ENCODE measurements at regions not wholly inside any gene's neighbourhood (a gene's known extent, or its start where the extent isn't known, plus 50 kb on each side); places are given as distances from the start of the nearest gene placed in this dataset.

DNA sequence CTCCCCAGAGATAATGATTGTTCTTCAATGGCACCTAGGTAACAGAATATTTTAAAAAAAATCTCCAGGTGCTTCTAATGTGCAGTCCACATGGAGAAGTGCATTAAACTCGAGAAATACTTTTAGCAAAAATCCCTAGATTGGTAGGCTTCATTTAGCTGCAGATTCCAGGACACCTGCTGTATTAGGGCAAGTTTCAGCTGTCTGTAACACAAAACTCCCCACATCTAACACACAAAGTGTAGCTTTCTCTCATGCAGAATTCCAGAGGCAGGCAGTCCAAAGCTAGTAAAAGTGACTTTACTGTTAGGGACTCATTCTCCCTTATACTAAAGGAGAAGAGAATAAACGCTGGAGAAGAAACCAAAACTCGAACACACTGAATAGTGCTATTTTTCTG is 1414.3 kb upstream of the B3GALT2 start:
- no peak for DNase-seq

DNA sequence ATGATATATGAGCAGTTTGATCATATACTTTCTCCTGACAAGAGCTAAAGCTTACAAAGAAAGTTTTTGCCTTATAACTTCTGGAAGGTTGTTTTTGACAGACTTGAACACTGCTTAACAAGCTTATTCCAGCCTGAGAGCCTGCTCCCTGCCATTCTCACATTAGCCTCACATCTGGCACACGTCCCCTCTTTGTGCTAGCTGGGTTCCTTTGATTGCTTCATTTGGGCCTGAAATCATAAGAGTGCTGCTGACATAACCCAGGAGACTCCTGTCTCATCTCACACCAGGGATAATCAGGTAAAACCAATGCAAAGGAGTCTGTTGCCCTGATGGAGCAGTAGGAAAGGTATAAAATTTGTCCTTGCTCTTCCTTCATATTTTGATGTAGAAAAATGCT is 1411.7 kb upstream of the B3GALT2 start:
- no peak for DNase-seq

DNA sequence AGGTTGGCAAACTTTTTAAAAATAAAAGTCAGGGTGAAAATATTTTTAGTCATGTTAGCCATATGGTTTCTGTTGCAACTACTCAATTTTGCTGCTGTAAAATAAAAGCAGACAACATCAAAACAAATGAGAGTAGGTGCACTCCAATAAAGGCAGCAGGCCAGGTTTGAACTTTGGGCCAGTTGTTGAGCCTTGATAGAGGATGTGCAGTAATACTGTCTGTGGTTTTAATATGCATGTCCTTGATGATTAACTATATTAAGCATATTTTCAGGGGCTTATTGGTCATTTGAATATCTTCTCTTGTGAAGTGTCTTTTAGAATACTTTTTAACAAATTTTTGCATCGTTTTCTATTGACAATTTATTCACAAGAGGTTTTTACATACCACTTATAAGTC is 1399.9 kb upstream of the B3GALT2 start:
- DNase-seq = no peak

DNA sequence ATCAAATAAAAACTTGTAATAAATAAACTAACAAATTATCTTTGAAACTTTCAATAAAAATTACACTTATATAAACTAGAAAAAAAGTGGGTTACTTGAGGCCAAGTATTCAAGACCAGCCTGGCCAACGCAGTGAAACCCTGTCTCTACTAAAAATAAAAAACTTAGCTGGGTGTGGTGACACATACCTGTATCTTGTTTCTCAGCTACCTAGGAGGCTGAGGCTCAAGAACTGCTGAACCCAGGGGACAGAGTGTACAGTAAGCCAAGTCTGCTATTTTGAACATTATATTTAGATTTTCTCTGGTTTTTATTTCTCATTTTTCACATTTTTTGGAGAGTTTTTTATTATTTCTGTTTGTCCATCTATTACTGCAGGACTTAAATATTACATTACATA is 1397.6 kb upstream of the B3GALT2 start:
- no peak for DNase-seq

DNA sequence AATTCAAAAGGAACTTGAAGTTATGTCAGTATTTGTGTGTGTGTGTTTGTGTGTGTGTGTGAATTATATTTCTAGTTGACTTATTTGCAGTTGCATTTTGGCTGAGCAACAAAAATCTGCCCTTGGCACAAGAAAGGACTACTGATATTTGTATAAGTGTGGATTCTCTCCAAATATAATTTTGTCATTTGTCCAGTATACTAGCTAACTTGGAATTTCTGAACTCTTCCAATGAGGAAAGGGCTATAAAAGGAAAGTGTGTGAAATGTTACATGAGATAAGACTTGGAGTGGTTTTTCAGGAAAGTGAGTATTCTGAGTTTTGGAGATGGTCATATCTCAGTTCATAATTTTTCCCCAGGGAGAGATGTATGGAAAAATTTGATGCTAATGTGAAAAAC is 1384.1 kb upstream of the B3GALT2 start:
- no peak for DNase-seq

DNA sequence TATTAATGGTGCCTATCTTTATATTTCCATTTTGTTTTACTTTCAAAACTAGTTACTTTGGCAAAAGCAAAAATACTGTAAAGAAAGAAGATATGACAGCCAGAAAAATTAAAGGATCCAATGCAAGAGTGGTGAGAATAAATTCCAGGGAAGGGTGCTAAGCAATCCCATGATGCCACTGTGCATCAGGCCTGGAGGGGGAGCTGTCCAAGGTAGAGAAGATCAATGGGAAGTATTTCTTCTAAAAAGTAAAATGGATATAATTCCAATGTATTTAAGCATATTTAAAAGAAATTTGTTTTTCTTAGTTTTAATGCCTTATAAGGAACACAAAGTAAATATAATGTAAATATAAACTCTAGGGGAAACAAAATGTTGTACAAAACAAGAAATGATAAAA is 1382.2 kb upstream of the B3GALT2 start:
- no peak for DNase-seq

DNA sequence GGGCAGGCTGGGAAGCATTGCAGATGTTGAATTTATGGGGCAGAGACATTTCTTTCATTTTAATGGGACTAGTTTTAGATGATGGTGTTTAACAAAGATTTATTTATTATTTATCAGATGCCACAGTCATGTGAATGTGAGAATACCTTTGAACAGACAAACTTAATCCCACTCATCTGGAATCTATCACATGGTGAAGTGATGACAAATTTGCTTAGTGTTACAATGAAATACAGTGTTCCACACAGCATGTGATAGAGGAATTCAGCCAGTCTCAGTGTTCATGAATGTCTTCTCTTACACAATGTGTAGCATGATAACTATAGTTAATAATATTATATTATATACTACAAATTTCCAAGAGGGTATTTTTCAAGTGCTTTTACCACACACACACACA is 1361.7 kb upstream of the B3GALT2 start:
- DNase-seq = no peak

DNA sequence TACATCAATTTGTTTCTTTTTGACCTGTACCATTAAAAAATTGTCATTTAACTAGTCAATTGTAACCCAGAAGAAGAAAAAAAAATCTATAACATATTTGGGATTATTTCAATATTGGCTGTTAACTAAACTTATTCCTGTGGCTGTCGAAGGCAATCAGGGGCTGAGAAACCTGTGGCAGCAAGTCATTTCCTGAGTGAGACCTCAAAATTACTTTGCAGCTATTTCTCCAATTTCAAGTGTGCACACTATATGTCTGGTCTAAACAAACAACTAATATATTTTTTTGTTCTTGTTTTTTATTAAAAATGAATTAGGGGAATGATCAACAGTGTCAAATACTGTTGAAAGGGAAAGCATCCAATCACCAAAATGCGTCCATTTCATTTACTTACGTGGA is 1357.6 kb upstream of the B3GALT2 start:
- no peak for DNase-seq

DNA sequence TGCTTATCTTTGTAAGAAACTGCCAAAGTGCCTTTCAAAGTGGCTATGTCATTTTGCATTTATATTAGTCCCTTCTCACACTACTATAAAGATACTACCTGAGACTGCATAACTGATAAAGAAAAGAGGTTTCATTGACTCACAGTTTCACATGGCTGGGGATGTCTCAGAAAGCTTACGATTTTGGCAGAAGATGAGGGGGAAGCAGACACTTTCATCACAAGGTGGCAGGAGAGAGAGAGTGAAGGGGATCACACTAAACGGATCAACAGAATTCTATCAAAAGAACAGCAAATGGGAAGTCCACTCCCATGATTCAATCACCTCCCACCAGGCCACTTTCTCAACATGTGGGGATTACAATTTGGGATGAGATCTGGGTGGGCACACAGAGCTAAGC is 1352.0 kb upstream of the B3GALT2 start:
- DNase-seq = no peak

DNA sequence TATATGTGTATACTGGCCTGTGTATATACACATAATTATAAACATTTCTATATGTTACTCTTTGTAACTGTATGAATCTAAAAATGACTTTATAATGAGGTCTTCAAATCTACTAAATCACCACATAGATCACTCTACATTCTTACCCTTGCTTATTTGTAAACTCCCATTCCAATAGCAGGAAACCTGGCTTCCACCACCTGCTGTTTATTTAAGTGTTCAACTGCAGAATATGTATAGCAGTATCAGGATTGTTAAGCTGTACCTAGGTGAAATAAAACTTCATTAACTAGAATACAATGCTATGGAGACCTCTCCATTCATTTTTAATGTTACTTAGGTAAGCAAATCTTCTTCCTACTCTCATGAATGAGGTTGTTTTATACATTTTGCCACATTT is 1351.1 kb upstream of the B3GALT2 start:
- no peak for DNase-seq

DNA sequence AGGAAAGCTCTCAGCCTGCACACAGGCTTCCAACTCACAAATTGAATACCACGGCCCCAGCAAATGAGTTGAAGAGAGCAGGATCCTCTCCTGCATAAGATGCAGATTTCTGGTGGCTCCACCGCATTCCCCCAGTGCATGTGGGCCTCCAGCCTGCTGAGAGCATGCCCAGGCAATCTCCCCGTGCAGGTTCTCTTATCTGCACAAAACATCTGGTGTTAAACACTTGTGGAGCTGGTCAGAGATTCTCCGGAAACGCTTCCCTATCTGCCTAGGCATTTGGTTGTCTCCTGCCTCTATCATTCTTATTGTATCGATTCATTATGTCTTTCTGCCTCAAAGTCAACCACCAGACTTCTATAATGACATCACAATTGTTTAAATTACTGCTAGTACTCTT is 1349.0 kb upstream of the B3GALT2 start:
- DNase-seq = no peak

DNA sequence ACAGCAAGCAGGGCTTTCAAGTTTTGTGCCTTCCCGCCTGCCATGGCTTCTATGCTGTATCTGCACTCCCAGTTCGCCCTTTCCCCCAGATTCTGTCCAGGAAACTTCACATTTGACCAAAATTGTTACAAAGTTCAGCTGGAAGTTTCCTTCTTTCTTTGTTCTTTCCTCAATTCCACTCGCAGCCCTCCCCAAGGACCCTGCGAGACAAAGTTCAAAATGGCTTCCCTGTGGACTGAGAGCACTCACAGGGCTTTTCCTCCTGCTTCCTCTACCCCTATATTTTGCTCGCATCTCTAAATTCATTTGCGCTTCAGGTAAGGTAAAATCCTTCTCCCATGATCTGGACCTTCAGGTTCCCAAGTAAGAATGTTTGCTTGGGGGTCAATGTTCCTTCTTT is 1348.4 kb upstream of the B3GALT2 start:
- no peak for DNase-seq

DNA sequence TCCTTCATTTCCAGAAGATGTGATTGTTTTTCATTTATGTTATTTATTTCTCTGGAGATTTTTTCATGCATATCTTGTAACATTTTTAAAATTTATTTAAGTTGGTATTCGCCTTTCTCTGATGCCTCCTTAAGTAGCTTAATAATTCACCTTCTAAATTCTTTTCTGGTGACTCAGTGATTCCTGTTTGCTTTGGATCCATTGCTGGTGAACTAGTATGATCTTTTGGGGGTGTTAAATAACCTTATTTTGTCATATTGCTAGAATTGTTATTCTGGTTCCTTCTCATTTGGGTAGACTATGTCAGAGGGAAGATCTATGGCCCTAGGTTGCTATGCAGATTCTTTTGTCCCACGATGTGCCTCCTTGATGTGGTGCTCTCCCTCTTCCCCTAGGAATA is 1347.2 kb upstream of the B3GALT2 start:
- no peak for DNase-seq

DNA sequence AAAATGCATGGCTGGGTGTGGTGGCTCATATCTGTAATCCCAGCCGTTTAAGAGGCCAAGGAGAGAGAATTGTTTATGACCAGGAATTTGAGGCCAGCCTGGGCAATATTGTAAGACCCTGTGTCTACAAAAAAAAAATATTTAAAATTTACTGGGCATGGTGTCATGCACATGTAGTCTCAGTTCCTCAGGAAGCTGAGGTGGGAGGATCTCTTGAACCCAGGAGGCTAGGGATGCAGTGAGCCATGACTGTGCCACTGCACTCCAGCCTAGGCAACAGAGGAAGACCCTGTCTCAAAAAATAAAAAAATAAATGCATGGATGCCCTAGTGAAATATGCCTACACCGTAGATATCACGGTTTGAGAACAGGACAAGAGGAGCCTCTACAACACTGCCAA is 1331.2 kb upstream of the B3GALT2 start:
- no peak for DNase-seq

DNA sequence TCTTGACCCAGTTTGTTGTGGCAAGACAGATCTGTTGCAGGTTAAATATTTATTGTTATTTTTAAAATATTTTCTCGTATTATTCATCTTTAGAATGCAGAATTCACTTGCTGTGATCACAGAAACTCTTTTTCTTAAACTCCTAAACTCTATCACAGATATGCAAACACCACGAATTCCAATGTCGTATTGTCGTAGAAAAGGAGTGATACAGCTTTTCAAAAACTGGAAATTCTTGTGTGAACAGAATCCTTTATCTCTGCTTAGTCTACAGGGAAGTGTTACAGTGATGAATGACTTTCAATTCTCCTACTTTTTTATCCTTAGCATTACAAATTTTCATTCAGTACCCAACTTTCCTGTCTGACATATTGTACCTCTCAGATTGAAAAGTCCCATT is 1329.5 kb upstream of the B3GALT2 start:
- DNase-seq = no peak

DNA sequence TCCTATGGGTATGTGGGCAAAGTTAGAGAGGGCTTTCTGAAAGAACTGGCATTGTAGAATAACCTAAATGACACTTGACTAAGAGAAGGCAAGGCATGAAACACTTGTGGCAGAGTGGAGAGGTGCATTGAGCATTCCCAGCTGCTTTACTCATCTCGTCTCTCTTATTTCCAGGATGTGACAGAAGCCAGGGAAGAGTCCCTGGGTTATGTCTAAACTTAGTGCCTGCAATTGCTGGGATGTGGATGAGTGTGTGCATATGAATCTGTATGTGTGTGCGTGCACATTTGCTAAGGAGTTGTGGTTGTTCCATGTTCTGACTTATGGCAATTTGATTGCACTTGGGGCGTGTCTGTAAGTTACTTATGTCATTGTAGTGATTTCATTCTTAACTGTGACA is 1326.5 kb upstream of the B3GALT2 start:
- no peak for DNase-seq

DNA sequence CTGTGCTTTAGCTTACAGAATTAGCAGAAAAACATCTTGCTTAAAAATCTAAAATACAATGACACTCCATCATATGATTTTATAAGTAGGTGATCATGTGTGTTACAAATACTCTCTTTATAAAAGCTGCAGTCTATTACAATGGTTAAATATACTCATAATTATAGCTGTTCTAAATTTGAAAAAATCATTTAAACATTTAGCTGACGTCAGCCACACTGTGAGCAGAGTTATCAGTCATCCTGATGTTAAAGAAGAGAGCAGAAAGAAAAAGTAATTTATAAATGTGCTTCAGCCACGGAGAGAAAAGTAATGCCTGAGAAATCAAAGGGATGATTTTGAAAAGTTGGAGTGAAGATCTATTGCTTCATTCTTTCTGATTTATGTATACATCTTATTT is 1325.9 kb upstream of the B3GALT2 start:
- no peak for DNase-seq

DNA sequence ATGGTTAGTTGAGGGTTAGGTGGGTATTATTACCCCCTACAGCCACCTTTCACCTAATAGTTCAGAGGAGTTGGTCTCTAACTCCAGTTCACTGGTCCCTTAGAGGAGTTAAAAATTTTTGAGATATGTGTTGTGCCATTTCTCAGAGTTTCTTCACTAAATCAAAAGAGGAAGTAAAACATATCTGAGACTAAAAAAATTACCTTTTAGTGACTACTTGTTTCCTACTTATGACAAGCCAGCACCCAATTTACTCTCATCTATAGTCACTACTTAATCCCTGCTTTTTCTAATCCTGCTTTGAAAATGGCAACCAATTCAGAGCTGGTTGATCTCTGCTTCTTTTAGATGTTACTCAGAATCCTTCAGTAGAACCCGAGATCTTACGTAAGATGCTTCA is 1316.8 kb upstream of the B3GALT2 start:
- no peak for DNase-seq

DNA sequence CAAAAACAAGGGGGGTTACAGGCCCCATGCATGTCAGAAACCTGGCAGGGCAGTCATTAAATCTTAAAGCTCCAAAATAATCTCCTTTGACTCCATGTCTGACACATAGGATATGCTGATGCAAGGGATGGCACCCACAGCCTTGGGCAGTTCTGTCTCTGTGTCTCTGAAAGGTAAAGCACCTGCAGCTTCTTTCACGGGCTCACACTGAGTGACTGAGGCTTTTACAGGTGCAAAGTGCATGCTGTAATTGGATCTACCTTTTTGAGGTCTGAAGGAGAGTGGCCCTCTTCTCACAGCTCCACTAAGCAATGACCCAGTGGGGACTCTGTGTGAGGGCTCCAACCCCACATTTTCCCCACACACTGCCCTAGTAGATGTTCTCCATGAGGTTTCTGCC is 1309.0 kb upstream of the B3GALT2 start:
- DNase-seq = no peak

DNA sequence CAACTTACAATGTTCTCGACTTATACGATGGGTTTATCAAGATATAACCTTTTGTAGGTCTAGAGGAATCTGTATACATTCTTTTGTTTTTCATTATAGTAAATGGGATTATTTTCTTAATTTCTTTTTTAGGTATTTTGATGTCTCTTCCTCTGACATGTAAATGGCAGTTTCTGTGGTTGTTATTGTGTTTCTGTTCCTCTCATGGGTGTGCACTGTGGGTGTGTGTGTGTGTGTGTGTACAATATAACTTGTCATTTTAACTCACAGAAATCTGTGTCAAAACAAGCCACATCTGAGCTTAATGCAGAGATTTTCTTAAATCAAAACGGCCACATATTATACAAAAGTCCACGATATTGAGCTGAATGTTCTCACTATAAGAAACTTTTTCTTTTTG is 1300.8 kb upstream of the B3GALT2 start:
- no peak for DNase-seq

DNA sequence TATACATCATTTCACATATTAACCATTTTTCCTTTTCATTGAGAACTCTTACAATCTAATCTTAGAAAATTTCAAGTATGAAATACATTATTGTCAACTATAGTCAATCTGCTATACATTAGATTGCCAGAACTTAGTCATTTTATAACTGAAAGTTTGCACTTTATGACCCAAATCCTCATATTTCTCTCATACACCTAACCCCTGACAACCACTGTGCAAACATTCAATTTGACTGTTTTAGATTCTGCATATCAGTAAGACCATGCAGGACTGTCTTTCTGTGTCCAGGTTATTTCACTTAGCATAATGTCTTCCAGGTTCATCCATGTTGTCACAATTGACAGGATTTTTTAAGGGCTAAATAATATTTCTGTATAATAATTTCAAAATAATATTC is 1299.0 kb upstream of the B3GALT2 start:
- no peak for DNase-seq

DNA sequence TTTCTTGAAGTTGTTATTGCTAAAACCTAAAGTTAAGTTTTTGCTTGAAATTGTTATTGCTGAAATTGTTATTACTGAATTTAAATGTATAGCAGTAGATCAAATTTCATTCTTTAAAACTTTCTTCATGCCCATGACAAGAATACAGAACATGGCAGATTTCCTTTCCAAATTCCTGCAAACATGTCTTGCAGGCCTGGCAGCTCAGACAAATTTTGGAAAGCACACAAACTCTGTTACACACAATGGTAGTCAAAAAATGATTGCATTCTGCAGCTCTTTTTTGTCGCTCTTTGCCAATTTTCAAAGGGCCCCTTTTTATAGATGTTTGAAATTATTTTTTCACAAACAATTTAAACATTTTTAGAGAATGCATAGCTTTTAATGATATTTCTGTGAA is 1292.3 kb upstream of the B3GALT2 start:
- no peak for DNase-seq

DNA sequence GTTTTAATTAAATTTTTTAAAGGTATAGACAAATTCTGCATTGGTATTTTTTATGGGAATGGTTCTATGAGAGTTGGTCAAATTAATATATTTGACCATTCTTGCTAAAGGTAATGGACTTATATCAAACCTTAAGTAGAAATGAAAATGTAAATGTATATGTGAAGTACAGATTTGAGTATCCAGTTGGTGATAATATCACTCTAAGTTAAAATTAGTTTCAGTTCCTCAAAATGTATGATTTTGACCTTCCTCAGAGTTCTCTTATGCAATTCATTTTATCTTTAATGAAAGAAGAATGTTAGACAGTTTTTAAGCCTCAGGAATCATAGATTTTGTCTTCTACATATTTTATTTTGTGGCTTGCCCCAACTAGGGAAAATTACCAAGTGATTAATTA is 1291.5 kb upstream of the B3GALT2 start:
- no peak for DNase-seq

DNA sequence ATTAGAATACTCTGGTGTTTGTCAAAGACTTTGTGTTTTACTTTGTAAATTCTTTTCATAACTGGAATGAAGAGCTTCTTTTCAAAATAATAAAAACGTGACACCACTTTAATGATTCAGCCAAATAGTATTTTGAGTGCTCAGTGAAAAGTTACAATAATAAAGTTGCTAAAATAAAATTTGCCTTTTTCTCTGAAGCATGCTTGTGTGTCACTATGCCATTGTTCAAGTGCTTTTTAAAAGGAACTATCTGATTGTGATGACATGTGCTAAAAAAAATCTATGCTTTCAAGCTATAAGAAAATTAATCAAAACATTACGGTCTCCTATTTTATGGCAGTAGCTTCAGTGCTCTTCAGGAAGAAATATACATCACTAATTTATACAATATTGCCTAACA is 1290.5 kb upstream of the B3GALT2 start:
- no peak for DNase-seq

DNA sequence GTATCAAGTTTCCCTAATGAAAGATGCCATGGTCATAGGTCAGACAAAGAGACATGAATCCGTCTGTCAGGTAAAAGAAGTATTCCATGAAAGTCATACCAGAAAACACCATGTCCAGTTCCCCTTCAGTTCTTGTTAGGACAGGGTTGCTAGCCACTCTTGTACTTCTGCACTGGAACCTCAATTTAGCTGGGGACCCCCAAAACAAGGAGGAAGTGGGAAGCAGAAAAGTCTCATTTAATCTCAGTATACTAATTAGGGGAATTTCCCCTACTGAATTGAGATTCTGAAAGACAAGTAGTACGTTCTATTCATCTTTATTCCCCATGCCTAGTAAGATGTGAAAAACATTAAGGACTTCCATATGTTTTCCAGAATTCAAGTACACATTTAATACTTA is 1289.9 kb upstream of the B3GALT2 start:
- no peak for DNase-seq

DNA sequence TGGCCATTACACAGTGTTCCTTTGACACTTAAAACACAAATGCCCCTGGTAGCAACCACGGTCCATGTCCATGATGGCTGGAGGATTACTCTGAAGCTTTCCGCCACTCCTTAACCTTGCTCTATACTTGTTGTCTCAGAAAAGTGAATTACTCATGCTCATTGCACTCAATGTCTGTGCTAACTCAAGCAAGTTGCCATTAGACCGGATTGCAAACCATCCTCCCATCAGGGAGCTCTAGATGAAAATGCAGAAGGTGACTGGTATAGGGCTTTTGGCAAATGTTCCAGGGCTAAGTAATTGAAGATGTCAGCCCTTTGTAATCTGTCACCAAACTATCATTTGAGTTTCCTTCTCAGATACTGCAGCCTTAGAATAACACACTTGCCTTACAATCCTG is 1288.3 kb upstream of the B3GALT2 start:
- no peak for DNase-seq

DNA sequence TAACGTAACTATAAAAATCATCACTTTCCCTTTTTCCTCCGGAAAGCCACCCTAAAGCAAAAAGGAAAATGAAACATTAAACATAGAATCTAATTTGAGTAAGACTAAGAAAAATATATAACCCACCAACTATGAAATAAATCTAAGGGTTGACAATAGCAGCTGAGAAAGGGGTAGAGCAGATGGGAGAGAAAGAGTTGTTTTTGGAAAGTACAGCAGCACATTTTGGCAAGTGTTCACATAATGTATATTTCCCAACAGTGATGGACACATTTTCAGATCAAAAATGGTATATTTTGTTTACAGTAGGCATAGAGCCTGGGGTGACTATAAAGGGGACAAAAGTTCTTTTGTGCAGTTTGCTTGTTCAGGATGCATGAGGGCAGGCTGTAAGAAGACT is 1287.4 kb upstream of the B3GALT2 start:
- no peak for DNase-seq

Measured in NCI-H1417 treated with DMSO at 0.1 percent for 48 hours (cell line).